ENCODE measurements at regions not wholly inside any gene's neighbourhood (a gene's known extent, or its start where the extent isn't known, plus 50 kb on each side); places are given as distances from the start of the nearest gene placed in this dataset.

GRCh38 chr10:78299851-78300468, 266.3 kb downstream of the RPS24 start:
- TF ChIP-seq CTCF (IDR thresholded peaks at IDR 0.05) (no peak), POLR2A (IDR thresholded peaks at IDR 0.05) (no peak), EP300 (IDR thresholded peaks at IDR 0.05) (peak in 1 of 2 donors; percentile 31)

All from tibial nerve (tissue), 4 donors.